Prostate gland (tissue), 2 donors: ENCODE measurements at regions not wholly inside any gene's neighbourhood (a gene's known extent, or its start where the extent isn't known, plus 50 kb on each side); places are given as distances from the start of the nearest gene placed in this dataset.

ENCODE experiments used
- DNase-seq: peaks from one replicate; pipeline ENCODE4 v3.0.0-alpha.2; 2019; ENCODE audit warnings: low spot score
- H3K27ac ChIP-seq, 2 donors: fragments of 200-600 bp; sonication (generic); 2 replicates each; pipeline ENCODE4 v1.5.1; 2017 to 2019
- H3K27me3 ChIP-seq: fragments of 200-600 bp; sonication (generic); replicated peaks from 2 replicates; pipeline ENCODE4 v1.5.1; 2019; ENCODE audit not compliant: insufficient read depth
- H3K36me3 ChIP-seq, 2 donors: fragments of 200-600 bp; sonication (generic); 1 replicate in 1 of 2; 2 replicates in 1 of 2; pipeline versions ENCODE4 v1.5.1 to v1.8.1; 2017 to 2019
- H3K4me1 ChIP-seq: fragments of 200-600 bp; sonication (generic); replicated peaks from 2 replicates; pipeline ENCODE4 v1.5.1; 2019
- H3K4me3 ChIP-seq, 2 donors: fragments of 200-600 bp; sonication (generic); 2 replicates each; pipeline ENCODE4 v1.5.1; 2017 to 2019
- H3K9me3 ChIP-seq: fragments of 200-600 bp; sonication (generic); 2 replicates; pipeline ENCODE4 v1.5.1; 2017
- CTCF ChIP-seq, 4 experiments: fragments of 200-600 bp in 2 of 4; fragments of 450-650 bp in 2 of 4; sonication (generic) in 2 of 4; IDR thresholded peaks; 1 replicate in 3 of 4; 2 replicates in 1 of 4; pipeline ENCODE4 v1.5.1; 2016 to 2019; ENCODE audit warnings: antibody characterized with exemption in 4 of 4, mild to moderate bottlenecking in 2 of 4, moderate library complexity in 2 of 4
- POLR2A ChIP-seq: fragments of 450-650 bp; IDR thresholded peaks from one replicate; pipeline ENCODE4 v1.6.1; 2016; ENCODE audit warnings: antibody characterized with exemption, mild to moderate bottlenecking
- POLR2AphosphoS5 ChIP-seq: sonication (generic); formaldehyde crosslinking; IDR thresholded peaks from one replicate; pipeline ENCODE4 v1.6.1; 2017; ENCODE audit warnings: antibody characterized with exemption
- WGBS: methylation state at CpG from one replicate; pipeline ENCODE4 v1.1.5; 2018; 5-methylcytosine and 5-hydroxymethylcytosine counted together
- intact Hi-C: fragments of 100-400 bp; cut with DNase I; formaldehyde crosslinking; loops from one replicate; pipeline ENCODE4 v1.14.2; 2022

GRCh38 chr5:120738568-120738967 lies 274.5 kb downstream of the PRR16 start:
- DNase-seq: no peak
- 88% methylated on average over 2 of the region's 2 CpGs for WGBS
- Histone ChIP-seq H3K27ac (no peak overlapping the region), H3K9me3 (no peaks in the 10 kb centered on the region), H3K27me3 (no peaks in the 10 kb centered on the region), H3K4me3 (no peak overlapping the region), H3K4me1 (no peaks in the 10 kb centered on the region), H3K36me3 (no peaks in the 10 kb centered on the region)
- TF ChIP-seq POLR2A (no peak), CTCF (IDR thresholded peaks at IDR 0.05) (no peak), POLR2AphosphoS5 (no peak)
- intact Hi-C loops: no loop called here

- no peak overlapping the region for H3K4me3 ChIP-seq
- H3K36me3 ChIP-seq: no peaks in the 10 kb centered on the region
- H3K27ac ChIP-seq: no peak overlapping the region
- no peaks in the 10 kb centered on the region for H3K4me1 ChIP-seq
- no peaks in the 10 kb centered on the region for H3K9me3 ChIP-seq
- TF ChIP-seq POLR2AphosphoS5 (no peak), POLR2A (no peak), CTCF (IDR thresholded peaks at IDR 0.05) (no peak)
- intact Hi-C loops: no loop called here
- DNase-seq: no peak
- H3K27me3 ChIP-seq: no peaks in the 10 kb centered on the region
Observed at GRCh38 chr5:120740989-120741388, 276.9 kb downstream of the PRR16 start.

DNA sequence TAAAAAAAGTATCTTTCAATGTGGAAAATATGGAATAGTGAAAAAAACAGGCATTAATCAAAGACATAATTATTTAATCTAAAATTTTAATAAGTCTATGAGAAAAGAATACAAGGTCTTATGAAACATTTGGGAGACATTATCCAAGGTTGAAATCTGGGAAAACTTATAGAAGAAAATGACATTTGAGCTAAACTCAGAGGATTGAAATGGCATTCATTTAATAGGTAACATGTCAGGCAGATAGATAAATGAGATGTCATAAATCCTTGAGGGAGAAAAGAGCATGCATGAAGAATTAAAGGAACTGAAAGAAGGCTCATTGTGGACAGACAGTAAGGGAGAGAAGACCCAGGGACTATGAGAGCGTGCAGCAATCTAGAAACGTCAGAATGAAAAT lies 284.4 kb downstream of the PRR16 start:
- intact Hi-C loops: no loop called here
- Histone ChIP-seq H3K36me3 (no peaks in the 10 kb centered on the region), H3K27me3 (no peaks in the 10 kb centered on the region), H3K9me3 (no peaks in the 10 kb centered on the region), H3K4me1 (no peaks in the 10 kb centered on the region), H3K27ac (no peak overlapping the region), H3K4me3 (no peak overlapping the region)
- 85% methylated on average over 2 of the region's 2 CpGs for WGBS
- no peak for DNase-seq
- no peak for TF ChIP-seq POLR2AphosphoS5

DNA sequence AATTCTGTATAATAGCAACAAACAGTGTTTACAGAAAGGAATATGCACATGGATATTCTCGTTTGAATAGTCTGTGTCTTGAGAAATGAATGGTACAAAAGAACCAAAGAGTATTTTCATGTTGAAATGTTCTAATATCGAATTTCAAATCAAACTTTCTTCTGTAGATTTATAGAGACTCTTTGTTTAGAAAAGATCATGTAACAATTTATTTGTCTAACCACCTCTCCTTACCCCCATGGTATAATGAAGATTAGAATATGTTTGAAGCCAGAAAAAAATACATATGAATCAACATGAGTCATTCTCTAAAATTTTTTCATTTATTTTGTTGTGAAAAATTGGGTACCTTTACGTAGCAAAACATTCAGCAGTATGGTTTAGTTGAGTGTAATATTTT lies 285.6 kb downstream of the PRR16 start:
- 40% methylated on average over 3 of the region's 3 CpGs for WGBS
- no peaks in the 10 kb centered on the region for H3K9me3 ChIP-seq
- no peak for DNase-seq
- H3K27ac ChIP-seq: no peak overlapping the region
- H3K4me1 ChIP-seq: no peaks in the 10 kb centered on the region
- H3K36me3 ChIP-seq: no peaks in the 10 kb centered on the region
- H3K4me3 ChIP-seq: no peak overlapping the region
- H3K27me3 ChIP-seq: no peaks in the 10 kb centered on the region
- TF ChIP-seq POLR2AphosphoS5 (no peak), CTCF (IDR thresholded peaks at IDR 0.05) (no peak), POLR2A (no peak)
- intact Hi-C loops: no loop called here

DNA sequence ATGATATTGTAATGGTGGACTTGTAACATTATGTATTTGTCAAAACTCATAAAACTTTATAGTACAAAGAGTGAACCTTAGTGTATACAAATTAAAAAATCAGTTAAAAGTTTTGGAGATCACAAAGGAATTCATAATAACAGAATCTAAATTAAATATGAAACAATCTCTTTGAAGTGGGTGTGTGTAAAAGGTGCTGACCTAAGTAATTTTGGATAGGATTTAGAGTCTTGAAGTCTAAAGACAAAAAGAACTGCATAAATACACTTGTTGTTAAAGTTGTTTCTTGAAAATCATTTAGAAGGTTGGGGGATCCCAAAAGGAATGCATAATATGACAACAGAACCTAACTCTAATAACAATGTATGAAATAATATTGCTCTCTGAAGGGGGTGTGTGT lies 295.5 kb downstream of the PRR16 start:
- Histone ChIP-seq H3K27ac (no peak overlapping the region), H3K4me3 (no peak overlapping the region), H3K36me3 (no peaks in the 10 kb centered on the region), H3K27me3 (no peaks in the 10 kb centered on the region), H3K4me1 (no peaks in the 10 kb centered on the region), H3K9me3 (no peaks in the 10 kb centered on the region)
- no peak for DNase-seq
- TF ChIP-seq CTCF (IDR thresholded peaks at IDR 0.05): no peak
- no peak for TF ChIP-seq POLR2A
- no peak for TF ChIP-seq POLR2AphosphoS5
- intact Hi-C loops: no loop called here
